ENCODE measurements at regions not wholly inside any gene's neighbourhood (a gene's known extent, or its start where the extent isn't known, plus 50 kb on each side); places are given as distances from the start of the nearest gene placed in this dataset.

DNA sequence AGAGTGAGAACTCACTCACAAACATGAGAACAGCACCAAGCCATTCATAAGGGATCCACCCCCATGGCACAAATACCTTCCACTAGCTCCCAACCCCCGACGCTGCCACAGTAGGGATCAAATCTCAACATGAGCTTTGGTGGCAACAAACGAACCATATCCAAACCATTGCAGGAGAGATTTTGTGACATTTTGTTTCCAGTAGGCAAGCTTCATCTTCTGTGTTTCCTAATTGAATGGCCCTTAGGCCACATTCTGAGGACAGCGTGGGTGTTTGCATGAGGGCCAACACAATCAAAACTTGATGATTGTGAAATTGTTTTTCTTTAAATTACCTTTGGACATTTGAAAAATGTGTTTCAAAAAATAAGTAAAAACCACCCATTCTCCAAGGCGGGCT is 102.6 kb upstream of the LNX1 start:
- FAIRE-seq, result no peak
- no peak for DNase-seq (ENCODE audit: insufficient read length, low spot score)
- TF ChIP-seq POLR2A (IDR thresholded peaks at IDR 0.05; ENCODE audit: low read depth, low read length), result no peak

DNA sequence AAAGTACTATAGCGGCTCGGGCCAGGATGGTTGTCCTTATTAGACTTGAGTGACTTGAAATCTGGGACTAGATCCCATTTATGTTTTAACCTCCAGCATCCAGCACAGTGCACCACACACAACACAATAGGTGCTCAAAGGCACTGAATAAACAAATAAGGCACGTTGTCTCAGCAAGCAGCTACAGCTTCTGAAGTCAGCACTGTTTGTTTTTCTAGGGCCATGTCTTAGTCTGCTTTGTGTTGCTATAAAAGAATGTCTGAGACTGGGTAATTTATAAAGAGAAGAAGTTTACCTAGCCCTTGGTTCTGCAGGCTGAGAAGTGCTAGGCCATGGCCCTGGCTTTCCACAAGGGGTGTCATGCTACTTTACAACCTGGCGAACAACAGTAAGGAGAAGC is 102.1 kb upstream of the LNX1 start:
- FAIRE-seq (no peak), DNase-seq (ENCODE audit: insufficient read length, low spot score) (no peak)
- TF ChIP-seq POLR2A (IDR thresholded peaks at IDR 0.05; ENCODE audit: low read depth, low read length), result no peak

DNA sequence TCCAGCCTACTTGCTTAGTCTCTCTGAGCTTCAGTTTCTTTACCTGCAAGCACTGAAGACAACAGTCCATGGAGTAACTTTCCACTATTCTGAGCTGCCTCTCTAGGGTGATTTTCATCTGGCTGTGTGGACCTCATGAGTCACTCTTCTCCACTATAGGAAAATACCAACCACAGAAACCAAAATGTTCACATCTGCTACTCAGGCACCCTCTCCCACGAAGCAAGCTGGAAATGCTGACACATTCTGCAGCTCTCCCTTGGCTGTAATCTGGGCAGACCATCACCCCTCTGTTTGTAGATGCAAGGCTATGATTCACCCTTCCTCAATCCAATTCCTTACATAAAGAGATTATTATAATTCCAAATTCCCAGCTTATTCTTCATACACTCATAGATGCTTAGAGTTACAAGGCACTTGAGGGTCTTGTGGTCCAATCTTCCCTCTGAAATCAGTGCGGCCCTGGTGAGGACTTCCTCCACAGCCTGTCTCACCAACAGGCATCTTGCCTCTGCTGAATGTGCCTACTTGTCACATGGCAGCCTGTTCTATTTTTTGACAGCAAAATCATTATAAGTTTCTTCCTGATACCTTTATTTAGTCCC is 97.0 kb upstream of the LNX1 start:
- DNase-seq (ENCODE audit: insufficient read length, low spot score) (peak; percentile 47), FAIRE-seq (peak; percentile 68)
- TF ChIP-seq POLR2A (IDR thresholded peaks at IDR 0.05; ENCODE audit: low read depth, low read length), result no peak

GRCh38 chr4:53686521-53686920 is 95.2 kb upstream of the LNX1 start:
- TF ChIP-seq POLR2A (IDR thresholded peaks at IDR 0.05; ENCODE audit: low read depth, low read length), result no peak
- FAIRE-seq (no peak), DNase-seq (ENCODE audit: insufficient read length, low spot score) (no peak)

DNA sequence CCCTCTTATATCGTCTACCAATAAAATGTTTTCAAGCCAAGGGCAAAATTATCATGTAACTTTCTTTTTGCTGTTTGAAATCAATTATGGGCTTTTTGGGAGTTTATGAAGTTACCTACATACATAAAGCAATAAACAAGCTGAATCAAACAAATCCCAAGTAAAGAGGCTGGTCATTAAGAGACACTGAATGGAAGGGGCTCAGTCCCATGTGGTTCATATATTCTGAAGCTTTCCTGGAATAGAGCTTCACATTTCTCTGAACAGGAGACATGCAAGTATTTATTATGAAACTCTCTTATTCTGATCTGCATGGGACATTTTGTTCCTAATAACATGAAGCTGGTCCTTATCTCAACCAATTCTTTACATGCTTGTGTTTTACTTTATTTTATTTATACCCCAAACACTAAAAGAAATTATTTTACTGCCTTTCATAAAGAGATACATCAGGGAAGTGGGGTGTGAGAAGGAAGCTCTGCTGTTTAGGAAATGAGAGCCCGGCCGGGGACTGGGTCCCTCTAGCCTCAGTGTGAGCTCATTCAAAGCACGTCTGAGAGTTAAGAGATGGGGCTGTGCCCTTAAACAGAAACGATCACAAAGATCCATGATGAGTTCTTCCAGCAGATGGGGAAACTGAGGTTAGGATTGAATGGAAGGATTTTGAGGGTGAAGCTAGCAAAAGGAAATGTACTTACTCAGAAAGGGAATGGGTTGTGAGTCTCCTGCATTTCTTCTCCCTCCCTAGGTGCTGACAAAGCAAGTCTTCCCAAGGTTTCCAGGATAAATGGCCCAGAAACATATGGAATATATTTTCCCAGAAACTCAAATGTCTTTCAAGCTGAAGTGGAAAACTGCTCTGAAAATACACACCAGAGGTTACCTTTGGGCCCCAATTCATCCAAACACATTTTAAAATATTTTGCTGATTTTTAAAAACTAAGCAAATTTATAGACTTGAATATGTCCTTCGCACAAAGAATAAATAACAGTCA is 93.1 kb upstream of the LNX1 start:
- TF ChIP-seq POLR2A (IDR thresholded peaks at IDR 0.05; ENCODE audit: low read depth, low read length), result no peak
- FAIRE-seq (no peak), DNase-seq (ENCODE audit: insufficient read length, low spot score) (no peak)

DNA sequence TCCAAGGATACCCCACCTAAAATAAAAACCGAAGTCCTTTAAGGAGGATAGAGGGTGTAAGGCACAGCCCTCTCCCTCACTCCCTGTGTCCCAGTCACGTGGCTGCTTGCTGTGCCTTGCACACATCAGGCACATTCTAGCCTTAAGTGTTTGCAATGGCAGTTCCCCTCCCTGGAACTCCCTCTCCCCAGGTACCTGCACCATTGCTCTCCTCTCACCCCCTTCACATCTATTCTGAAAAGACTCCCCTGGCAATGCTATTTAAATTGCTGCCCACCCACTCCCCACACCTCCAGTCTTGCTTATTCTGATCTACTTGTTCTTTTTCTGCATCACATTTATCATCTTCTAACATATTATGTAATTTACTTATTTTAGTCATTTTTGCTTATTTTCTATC is 91.6 kb upstream of the LNX1 start:
- no peak for FAIRE-seq
- DNase-seq (ENCODE audit: insufficient read length, low spot score), result no peak
- TF ChIP-seq POLR2A (IDR thresholded peaks at IDR 0.05; ENCODE audit: low read depth, low read length), result no peak

DNA sequence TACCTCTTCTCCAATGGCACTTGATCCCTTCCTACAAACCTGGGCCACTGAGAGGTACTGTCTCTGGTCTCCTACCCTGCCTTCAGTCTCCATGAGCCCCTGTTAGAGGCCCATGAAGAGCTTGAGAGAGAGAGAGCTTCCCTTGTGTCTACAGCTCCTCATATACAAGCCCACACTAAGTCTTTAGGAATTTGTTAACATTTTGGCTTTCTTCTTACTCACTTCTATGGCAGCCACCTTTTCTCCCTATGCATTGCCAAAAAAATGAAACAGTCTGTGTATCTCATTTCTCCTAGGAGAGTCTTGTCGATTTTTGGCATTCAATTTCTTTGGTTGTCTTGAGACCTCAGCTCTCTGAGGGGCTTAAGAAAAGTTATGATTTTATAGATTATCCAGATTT is 90.9 kb upstream of the LNX1 start:
- DNase-seq (ENCODE audit: insufficient read length, low spot score) (no peak), FAIRE-seq (no peak)
- no peak for TF ChIP-seq POLR2A (IDR thresholded peaks at IDR 0.05; ENCODE audit: low read depth, low read length)

- FAIRE-seq (no peak), DNase-seq (ENCODE audit: insufficient read length, low spot score) (no peak)
- no peak for TF ChIP-seq POLR2A (IDR thresholded peaks at IDR 0.05; ENCODE audit: low read depth, low read length)
These were observed 89.3 kb upstream of the LNX1 start for GRCh38 chr4:53680598-53680997.

DNA sequence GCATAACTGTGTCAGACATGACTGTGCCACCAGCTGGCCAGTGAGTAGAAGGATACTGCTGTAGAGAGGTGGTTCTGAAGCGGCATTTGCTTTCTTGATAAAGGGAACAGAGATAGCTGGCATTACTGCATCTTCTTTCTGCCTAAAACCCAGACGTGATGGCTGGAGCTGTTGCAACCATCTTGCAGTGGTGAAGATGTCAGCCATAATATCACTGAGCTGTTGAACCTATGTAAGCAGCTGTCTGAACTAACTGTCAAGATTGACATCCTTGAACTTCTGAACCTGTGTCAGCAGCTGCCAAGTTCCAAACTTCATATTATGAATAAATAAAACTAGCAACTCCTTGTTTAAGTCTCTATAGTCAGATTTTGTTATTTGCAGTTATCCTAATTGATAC is 88.9 kb upstream of the LNX1 start:
- no peak for TF ChIP-seq POLR2A (IDR thresholded peaks at IDR 0.05; ENCODE audit: low read depth, low read length)
- no peak for DNase-seq (ENCODE audit: insufficient read length, low spot score)
- no peak for FAIRE-seq

DNA sequence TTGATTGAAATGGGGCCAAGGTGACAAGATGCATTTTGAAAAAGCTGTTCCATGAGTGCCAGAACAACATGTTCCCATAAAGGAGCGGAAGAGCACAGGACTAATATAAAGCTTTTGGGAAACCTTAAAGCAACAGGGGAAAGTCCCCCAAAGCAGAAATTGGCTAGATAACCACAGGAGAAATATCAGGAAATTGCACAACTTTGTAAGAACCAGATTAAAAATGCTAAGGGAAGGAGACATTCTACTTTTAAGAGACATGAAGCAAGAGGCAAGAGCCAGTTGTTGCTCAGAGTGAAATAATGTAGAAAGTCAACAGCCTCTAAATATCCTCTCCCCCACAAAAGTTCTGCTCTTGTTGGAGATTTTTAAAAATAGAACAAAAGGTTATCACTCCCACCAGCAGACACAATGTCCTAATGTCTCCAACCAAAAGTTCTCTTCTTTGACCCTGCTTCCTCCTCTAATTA is 85.2 kb upstream of the LNX1 start:
- no peak for DNase-seq (ENCODE audit: insufficient read length, low spot score)
- no peak for FAIRE-seq
- no peak for TF ChIP-seq POLR2A (IDR thresholded peaks at IDR 0.05; ENCODE audit: low read depth, low read length)

DNA sequence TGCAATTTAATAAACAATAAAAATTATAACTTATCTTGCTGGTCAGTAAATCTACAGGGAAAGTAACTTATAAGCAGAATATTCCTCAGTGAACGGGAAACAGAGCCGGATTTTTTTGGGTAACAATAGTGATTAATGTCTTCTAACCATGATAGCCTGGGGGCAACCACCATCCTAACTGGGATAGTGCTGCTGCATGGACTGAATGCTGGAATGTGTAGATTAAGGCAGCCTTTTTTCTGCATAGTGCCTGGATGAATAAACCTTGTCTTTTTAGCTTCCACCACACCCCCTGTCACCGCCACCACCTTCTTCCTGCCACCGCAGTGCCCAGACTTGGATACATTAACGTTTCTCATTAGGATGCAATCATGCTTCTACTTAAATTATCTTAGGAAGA is 83.6 kb upstream of the LNX1 start:
- no peak for DNase-seq (ENCODE audit: insufficient read length, low spot score)
- TF ChIP-seq POLR2A (IDR thresholded peaks at IDR 0.05; ENCODE audit: low read depth, low read length), result no peak
- no peak for FAIRE-seq

DNA sequence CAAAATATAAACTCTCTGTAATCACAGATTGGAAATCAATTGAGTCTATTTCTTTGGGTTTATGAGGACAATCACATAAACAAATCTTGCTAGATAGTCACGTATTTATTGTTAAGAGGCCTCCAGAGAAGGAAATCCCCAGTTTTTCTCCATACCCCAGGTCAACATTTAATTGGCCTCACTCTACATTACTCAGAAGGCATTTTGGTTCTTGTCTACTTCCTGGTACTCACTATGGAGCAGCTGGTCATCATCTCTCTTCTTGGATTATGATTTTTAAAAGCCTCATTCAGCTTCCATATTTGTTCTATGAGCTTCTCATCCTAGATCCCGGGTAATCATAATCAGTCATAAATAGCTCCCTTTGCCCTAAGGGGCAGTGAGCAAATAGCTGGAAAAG is 81.6 kb upstream of the LNX1 start:
- FAIRE-seq (no peak), DNase-seq (ENCODE audit: insufficient read length, low spot score) (no peak)
- TF ChIP-seq POLR2A (IDR thresholded peaks at IDR 0.05; ENCODE audit: low read depth, low read length), result no peak

DNA sequence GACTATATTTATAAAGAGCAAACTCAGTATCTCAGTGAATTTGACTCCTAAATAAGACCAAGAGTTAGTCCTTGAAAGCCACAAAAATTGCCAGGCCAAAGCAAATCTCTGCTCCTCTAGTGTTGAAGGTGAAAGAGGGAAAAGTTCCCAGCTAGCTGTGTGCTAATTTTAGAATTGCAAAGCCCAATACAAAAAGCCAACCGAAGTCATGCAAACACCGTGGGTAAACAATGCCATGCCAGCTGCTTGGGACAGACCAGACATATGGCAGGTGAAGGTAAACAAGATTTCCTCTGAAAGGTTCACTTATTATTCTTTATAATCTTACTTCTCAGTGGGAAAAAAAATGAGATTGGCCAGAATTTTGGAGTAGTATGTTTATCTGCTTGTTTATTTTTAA is 80.5 kb upstream of the LNX1 start:
- no peak for FAIRE-seq

GRCh38 chr4:53659737-53660136 is 68.5 kb upstream of the LNX1 start:
- no peak for FAIRE-seq
- no peak for TF ChIP-seq POLR2A (IDR thresholded peaks at IDR 0.05; ENCODE audit: low read depth, low read length)

More for the DNA sequence above, 80.5 kb upstream of the LNX1 start:
- TF ChIP-seq POLR2A (IDR thresholded peaks at IDR 0.05; ENCODE audit: low read depth, low read length), result no peak
- no peak for DNase-seq (ENCODE audit: insufficient read length, low spot score)

GRCh38 chr4:53659112-53659511 is 67.8 kb upstream of the LNX1 start:
- FAIRE-seq (no peak), DNase-seq (ENCODE audit: insufficient read length, low spot score) (no peak)
- no peak for TF ChIP-seq POLR2A (IDR thresholded peaks at IDR 0.05; ENCODE audit: low read depth, low read length)

More at GRCh38 chr4:53659737-53660136, 68.5 kb upstream of the LNX1 start:
- no peak for DNase-seq (ENCODE audit: insufficient read length, low spot score)
